Activated CD4-positive, alpha-beta T cell treated with anti-CD3 and anti-CD28 coated beads, Interleukin-2, Interleukin-4, amounts not matched to agents 100 ng/mL and 50 ng/mL, durations not matched to agents 16 hours and 8 hours (primary cell): ENCODE measurements at regions not wholly inside any gene's neighbourhood (a gene's known extent, or its start where the extent isn't known, plus 50 kb on each side); places are given as distances from the start of the nearest gene placed in this dataset.

ENCODE experiments used
- DNase-seq: peaks from one replicate; pipeline ENCODE4 v3.0.0-alpha.2; 2020; ENCODE audit warnings: low spot score

GRCh38 chr16:86151239-86151851 is 252.4 kb downstream of the IRF8 start:
- no peak for DNase-seq

DNA sequence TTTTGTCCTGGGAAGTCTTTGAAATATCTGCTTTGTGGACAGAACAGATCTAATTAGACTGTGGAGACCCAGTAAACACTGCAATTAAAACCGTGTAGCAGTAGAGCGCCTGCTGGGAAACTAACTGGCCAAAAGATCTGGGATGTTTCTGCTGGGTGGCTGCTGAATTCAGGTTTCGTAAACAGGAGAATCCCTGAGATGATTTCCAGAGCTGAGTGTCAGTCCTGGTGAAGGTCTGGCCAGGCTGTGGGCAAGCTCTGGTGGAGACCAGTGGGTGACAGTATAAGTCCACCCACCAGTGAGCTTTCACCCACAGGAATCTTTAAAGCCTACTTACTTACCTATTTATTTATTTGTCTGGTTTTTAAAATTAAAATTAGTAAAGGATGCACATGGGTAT is 257.2 kb downstream of the IRF8 start:
- DNase-seq, result no peak

- DNase-seq, result no peak
Observed at GRCh38 chr16:86157616-86158247, 258.8 kb downstream of the IRF8 start.

DNA sequence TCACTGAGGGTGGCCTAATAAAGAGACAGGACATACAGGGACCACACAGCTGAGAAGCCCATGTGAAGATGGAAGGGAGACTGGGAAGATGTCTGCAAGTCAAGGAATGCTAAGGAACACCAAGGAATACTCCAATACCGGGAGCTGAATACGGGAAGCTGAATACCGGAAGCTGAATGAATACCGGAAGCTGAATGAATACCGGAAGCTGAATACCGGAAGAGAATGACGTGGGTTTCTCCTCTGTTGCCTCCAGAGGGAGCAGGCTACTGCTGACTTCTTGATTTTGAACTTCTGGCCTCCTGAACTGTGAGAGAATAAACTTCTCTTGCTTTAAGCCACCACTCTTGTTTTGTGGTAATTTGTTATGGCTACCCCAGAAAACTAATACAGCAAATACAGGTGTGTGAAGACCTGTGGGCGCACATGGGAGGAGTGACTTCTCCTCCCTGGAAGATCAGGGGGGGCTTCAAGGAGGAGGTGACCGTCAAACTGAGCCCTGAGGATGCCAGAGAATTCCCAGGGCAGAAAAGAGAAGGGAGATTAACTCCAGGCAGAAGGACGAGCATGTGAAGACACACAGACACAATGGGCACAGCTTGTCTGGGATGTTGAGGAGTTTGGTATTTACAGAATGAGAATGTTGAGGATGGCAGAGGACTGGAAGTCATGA is 259.9 kb downstream of the IRF8 start:
- no peak for DNase-seq

DNA sequence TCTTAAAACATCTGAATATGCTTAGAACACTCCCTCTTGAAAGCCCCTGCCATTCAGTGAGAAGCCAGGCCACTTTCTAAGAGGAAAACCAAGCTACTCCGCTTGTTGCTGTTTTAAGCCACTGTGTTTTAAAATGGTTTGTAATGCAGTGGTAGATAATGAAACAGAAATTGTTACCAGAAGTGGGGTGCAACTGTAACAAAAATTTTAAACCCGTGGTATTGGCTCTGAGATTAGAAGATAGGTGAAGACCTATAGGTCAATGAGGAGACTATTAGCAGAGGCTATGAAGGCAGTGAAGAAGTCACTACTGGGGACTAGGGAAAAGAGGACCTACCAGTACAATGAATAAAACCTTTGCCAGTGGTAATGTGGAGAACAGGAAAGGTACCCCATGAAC is 266.5 kb downstream of the IRF8 start:
- no peak for DNase-seq

DNA sequence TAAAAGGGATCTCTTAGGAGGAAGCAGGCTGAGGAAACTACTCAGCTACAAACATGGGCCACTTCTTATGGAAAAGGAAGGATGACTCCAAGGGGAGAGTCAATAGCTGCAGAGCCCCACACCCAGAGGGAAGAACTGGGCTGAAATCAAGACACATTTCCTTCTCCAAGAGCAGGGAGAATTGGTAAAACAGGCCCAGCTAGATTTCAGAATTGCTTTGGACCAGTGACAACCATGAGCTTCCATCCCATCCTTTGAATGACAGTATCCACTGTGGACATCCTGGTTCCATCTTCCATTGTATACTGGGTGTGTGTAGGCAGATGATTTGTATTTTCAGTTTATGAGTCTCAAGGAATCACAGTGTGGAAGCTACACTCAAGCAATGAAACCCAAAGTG is 267.5 kb downstream of the IRF8 start:
- no peak for DNase-seq

- DNase-seq, result no peak
Observed at GRCh38 chr16:86167061-86167460, 268.1 kb downstream of the IRF8 start.

DNA sequence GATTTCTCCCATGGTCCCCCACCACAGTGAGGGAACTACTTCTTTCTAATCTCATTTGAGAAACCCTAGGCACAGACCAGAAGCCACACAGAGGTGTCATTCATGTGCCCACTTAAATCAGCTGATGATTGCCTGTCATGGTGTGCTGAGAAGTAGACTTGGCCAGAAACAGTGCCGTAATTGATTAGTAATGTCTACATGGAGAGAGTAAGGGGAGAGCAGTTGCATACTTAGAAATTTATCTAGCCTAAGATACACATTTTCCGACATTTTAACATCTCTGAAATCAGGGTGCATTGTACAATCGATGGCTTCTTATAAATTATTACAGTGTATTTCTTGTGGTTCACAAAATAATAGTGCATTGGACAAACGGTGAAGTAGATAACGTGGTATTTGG is 271.8 kb downstream of the IRF8 start:
- DNase-seq, result no peak

- DNase-seq, result no peak
Observed at GRCh38 chr16:86171329-86171728, 272.4 kb downstream of the IRF8 start.

GRCh38 chr16:86175816-86176215 is 276.9 kb downstream of the IRF8 start:
- DNase-seq, result no peak

GRCh38 chr16:86176462-86176861 is 277.5 kb downstream of the IRF8 start:
- no peak for DNase-seq

DNA sequence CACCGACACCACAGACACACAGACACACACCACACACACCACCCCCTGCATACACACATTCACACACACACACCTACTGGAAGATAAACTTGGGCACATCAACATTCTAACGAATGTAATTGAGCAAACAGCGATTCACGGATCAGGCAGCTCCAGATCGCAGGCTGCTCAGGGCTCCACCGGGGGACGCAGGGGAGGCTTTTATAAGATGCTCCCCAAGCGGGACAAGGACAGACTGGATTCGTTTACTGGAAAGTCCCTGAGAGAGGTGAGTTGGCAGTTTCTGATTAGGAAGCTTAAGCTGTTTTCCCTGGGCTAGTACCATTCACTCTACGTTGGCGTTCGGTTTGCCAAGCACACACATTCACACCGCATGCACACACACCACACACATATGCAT is 281.3 kb downstream of the IRF8 start:
- DNase-seq, result no peak

GRCh38 chr16:86180780-86181179 is 281.8 kb downstream of the IRF8 start:
- DNase-seq, result no peak

DNA sequence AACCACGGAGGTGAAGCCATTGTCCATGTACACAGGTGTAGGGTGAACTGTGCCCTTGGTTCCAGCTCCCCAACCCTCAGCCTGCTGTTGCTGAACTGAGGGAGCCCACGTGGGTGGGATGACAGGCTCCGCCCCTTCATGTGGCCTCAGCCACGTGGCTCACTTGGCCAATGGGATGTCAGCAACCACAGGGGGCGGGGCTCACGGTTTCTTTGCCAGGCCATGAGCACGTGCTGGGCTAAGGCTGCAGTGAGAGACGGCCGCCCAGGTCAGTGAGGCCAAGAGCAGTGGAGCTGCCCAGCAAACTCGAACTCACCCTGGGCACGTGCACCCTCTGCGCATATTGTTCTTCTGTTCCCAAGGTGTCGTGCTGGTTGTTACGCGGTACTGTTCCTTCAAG is 282.6 kb downstream of the IRF8 start:
- DNase-seq, result no peak

DNA sequence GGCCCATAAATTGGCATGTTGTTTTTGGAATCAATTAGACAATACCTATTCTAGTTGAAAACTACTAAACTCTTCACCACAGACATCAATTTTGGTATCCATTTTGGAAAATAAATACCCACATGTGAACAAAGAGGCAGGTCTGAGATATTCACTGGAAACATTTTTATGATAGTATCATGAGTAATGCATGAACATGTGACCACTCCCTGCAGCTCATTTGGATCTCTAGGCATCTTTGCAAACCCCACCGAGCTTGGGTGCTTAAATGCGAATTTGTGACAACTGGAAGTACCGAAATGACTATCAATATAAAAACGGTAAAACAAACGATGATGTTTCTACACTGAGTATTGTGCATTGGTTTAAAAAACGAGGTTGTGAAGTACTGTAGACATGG is 285.2 kb downstream of the IRF8 start:
- DNase-seq, result no peak

DNA sequence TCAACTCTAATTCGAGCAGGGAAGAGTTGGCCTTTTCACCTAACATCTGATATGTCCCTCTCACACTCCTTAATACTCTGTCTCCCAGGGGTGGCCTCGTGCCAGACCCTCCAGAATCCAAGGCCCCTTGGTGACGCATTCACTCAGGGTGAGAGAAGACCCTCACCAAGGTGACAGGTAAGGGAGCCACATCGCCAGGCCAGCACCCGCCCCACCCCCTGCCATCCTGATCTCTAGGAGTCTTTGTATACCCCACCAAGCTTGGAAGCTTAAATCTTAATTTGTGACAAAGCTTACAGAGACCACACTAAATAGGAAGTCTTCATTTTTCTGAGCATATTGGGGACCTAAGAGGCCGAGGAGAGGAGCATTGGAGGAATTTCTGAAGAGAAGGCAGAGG is 286.1 kb downstream of the IRF8 start:
- DNase-seq, result no peak

DNA sequence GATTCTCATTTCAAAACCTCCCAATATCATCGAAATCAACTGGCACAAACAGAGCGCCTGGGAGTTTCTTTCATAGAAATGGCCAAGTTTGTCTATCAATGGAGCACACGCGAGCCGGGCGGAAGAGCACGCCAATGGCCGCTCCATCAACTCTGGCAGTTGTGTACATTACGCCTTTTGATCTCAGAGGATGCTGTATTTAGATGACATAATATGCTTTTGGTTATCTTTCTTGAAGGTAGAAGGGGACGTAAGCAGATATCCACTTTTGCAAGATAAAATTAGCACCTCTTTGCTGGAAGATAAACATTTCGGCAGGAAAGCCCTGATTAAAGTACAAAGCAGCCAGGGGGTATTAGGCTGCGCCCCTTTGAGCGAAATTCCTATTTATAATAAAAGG is 287.4 kb downstream of the IRF8 start:
- no peak for DNase-seq

GRCh38 chr16:86189934-86190333 is 291.0 kb downstream of the IRF8 start:
- no peak for DNase-seq

- DNase-seq, result no peak
Observed at GRCh38 chr16:86191663-86192062, 292.7 kb downstream of the IRF8 start.

- no peak for DNase-seq
Observed at GRCh38 chr16:86193528-86194193, 294.7 kb downstream of the IRF8 start.

DNA sequence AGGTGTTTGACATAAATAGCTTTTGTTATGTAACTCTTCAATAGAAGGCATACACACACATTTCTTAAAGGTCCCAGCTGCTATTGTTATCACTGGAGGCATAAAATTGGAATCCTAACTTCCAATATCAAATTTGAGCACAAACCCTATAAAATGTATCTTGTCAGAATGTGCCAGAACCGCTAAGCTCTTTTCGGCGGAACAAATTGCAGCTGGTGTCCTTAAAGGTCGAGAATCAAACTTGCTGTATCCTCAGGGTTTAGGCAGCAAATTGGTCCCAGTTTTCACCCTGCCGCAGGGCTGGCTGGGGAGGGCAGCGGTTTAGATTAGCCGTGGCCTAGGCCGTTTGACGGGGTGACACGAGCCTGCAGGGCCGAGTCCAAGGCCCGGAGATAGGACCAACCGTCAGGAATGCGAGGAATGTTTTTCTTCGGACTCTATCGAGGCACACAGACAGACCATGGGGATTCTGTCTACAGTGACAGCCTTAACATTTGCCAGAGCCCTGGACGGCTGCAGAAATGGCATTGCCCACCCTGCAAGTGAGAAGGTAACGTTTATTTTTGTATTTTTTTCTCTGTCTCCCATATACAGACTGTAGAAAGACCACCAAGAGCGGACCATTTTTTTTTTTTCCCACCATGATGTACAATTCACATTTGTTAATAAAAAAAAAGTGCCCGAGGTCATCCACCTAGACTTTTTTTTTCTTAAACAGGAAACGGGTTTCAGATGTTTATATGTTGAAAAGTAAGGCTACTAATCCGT is 297.1 kb downstream of the IRF8 start:
- DNase-seq, result no peak

DNA sequence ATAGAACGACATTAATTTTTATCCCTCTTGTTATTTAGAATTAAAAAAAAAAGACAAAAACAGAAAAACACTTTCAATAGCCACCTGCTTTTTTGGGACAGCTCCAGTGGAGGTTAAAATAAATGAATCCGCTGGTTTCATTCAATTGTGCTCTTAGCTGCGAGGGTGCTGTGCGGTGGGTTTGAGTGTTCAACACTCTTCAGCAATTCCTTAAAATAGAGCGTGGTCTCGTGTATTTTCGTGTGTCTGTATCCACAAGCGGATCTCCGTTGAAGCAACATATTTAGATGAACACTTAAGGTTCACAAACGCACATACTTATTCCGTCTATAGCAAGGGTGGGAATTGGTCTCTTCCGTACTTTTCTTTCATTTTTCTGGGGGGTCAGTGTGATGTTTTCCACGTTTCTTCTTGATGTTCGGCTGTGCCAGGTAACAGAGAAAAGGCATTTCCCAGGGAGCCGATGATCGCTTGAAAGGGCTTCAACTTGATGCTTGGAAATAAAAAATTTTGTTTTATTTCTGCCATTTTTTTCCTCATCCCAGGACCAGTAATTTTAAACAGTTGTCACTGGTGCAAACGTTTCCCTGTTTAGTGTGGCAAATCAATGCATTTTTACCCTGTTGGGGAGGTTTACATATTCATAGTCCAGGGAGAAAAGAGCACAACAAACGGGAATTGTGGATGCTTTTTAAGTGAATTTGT is 297.9 kb downstream of the IRF8 start:
- DNase-seq, result no peak
